GM12875 (cell line): ENCODE measurements at regions not wholly inside any gene's neighbourhood (a gene's known extent, or its start where the extent isn't known, plus 50 kb on each side); places are given as distances from the start of the nearest gene placed in this dataset.

Experiments
- H3K4me3 ChIP-seq: one replicate; pipeline ENCODE4 v1.5.1; 2011; ENCODE audit warnings: low read depth, low read length, control low read depth
- TF ChIP-seq, protein P1 (sequence below): IDR thresholded peaks from 2 replicates; pipeline ENCODE4 v1.5.1; 2011; ENCODE audit warnings: low read depth, mild to moderate bottlenecking, control low read depth, inconsistent platforms, low read length, moderate library complexity, borderline replicate concordance; ENCODE audit not compliant: insufficient read depth

DNA sequence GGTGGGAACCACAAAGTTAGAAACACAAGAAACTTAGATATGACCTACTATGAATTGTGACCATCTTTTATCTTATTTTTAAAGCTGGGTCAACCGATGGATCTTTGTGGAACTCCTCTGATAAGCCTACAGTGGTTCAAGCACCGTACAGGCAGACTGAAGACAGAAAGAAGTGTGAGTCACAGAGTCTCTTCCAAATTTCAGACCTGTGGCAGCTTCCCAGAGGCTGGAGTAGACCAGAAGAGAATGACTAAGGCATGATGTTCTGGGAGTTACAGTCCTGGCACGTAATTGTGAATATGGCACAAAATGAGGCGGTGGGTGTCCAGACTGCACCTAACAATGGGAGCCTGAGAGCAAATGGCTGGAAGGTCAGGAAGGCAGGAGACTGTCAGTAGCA is 70.0 kb downstream of the LMO4 start:
- no peak overlapping the region for H3K4me3 ChIP-seq
- TF ChIP-seq, protein P1, sequence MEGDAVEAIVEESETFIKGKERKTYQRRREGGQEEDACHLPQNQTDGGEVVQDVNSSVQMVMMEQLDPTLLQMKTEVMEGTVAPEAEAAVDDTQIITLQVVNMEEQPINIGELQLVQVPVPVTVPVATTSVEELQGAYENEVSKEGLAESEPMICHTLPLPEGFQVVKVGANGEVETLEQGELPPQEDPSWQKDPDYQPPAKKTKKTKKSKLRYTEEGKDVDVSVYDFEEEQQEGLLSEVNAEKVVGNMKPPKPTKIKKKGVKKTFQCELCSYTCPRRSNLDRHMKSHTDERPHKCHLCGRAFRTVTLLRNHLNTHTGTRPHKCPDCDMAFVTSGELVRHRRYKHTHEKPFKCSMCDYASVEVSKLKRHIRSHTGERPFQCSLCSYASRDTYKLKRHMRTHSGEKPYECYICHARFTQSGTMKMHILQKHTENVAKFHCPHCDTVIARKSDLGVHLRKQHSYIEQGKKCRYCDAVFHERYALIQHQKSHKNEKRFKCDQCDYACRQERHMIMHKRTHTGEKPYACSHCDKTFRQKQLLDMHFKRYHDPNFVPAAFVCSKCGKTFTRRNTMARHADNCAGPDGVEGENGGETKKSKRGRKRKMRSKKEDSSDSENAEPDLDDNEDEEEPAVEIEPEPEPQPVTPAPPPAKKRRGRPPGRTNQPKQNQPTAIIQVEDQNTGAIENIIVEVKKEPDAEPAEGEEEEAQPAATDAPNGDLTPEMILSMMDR = no peak

DNA sequence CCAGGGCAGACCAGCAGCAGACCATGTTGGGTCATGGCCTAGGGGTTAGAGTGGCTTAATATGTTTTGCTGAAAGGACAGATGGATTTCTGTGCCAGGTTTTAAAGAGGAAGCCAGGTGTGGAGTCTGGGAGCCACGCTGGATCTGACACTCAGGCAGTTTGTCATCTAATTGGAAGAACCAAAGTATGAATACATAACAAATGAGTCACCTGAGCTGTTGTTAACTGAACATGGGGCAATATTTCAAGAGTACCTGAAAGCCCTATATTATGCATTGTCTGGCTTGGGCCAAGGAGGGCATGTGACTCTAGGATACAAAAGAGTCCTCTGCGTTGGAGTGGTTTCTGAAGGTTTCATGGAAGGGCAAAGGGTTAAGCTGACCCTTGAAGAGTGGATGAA is 70.6 kb downstream of the LMO4 start:
- TF ChIP-seq, protein P1 = no peak
- no peak overlapping the region for H3K4me3 ChIP-seq

DNA sequence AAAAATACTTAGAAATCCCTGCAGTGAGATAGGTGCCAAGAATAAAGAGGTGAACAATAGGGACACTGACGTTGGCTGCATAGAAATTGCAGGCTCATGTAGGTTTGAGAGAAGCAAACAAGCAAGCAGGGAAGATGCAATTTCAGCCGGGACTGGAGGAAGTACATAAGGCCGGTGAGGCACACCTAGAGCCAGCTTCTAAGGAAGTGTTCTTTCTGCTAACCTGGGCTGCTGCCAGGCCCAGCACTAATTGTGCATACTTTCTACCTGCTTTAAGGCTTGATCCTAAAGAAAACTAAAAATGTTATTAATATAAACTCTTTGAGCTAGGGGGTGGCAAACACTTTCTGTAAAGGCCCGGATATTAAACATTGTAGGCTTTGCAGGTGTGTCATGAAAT is 71.0 kb downstream of the LMO4 start:
- H3K4me3 ChIP-seq = no peak overlapping the region
- TF ChIP-seq, protein P1 = no peak

DNA sequence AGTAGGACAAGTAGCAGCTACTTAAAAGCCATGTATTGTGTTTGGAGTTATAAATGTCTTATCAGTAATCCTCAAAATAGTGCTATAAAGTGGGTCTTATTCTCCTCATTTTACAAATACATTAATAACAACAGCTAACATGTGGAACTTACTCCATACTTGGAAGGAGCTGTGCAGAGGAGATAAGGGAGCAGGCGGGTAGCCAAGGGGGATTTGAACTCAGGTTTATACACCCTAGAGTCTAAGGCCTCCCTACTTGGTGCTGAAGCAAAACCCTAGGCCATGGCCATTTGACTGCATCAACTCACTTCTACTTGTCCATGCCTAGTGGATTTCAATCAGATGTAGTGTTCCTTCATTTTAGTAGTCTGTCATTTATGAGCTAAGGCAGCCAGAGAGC is 72.1 kb downstream of the LMO4 start:
- TF ChIP-seq, protein P1 = no peak
- H3K4me3 ChIP-seq = no peak overlapping the region

DNA sequence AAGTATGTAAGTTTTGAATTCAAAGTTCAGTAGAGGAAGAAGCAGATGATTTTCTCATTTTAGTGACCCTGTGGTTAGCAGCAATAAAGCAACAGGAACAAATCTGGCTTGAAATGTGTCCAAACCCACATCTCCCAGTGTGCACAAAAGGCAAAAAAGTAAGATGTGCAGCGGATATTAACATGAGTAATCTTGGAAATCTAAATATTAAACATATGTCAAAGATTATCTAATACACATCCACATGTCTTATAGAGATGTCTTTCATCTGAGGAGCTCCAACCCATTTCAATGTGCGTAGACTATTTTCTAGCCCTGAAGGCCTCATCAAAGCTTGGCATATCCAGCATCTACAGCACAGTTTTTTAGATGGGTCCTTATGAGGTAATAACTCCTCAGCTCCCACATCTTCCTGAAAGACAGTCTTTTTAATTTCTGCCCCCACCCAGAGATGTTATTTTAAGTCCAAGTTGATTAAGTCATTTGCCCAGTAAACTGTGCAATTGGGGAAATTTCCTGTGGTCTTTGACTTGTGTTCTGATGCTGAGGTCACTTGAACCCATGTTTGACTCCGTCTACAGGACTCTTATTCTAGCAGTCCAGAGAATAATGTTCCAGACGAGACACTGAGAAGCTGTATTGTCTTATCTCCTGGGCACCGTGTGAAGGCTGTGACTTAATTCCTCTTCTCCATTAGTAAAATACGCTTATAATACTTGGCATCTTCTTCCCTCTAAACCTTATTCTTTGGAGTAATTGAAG is 73.7 kb downstream of the LMO4 start:
- TF ChIP-seq, protein P1 = no peak
- H3K4me3 ChIP-seq = no peak overlapping the region

DNA sequence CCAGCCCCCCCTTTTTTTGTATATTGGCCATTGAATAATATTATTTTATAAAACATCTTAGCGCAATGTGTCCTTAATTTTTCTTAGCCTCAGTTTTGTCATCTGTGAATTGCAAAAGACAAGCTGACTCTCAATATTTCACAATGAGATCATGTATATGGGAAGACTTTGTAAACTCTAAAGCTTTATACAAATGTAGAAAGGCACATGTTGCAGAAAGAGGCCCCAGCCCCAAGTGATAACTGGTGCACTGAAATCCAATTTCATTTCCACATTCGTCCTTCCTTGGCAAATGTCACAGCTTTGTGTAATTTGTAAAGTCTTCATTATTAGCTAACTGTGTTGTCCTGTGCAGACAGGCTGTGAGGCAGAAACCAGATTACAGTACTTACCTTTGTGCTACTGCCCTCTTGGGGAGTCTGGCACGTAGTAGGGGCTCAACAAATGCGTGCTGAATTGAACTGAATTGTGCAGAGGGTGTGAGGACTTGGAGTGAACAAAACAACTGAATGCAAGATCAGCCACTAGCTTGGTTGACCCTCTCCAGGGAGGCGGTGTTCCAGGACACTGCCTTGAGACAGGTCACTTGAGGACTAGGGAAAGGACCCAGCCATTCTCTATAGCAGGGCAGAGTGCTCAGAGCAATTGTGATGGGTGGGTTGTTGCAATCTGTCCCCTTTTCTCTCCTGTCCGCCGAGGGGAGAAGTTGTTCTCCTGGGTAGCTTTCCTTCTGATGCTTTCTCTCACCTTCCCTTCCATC is 74.6 kb downstream of the LMO4 start:
- TF ChIP-seq, protein P1 = no peak
- H3K4me3 ChIP-seq = no peak overlapping the region

DNA sequence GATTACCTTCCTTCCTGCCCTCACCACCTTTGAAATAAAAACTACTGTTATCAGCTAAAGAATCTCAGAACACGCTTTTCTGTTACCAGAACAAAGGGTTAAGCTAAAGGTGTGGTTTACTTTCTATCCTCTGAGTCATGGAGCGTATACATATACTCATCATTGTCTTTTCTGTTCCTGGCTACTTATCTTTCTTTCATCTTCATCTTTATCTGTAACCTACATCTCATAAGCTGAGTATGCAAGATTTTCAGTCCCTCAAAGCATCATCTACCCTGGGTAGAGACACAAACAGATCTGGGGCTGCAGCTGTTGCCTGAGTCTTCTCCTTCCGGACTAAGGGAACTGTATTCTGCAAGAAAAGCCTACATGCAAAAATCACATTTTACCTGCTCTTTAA is 75.6 kb downstream of the LMO4 start:
- no peak overlapping the region for H3K4me3 ChIP-seq
- TF ChIP-seq, protein P1 = no peak
